NCI-H187 (cell line): ENCODE measurements at regions not wholly inside any gene's neighbourhood (a gene's known extent, or its start where the extent isn't known, plus 50 kb on each side); places are given as distances from the start of the nearest gene placed in this dataset.

Source experiments
- DNase-seq, 2 experiments: peaks; one replicate each; lab custom pipeline; 2025; lab: John Stamatoyannopoulos, UW

DNA sequence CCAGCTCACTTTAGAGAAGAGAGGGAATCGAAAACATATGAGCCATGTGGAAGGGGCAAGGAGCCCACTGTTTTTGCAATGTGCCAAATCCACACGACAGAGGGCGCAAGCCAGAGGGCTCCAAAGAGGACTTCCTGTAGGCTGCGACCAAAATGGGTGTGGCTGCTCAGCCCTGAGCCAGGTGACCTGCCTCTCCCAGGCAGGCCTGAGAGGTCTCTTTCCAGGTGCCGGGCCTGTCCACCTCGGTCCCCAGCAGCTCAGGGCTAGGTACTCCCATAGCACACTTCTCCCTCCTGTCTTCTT lies 153.8 kb downstream of the TTC32 start:
- DNase-seq: no peak

DNA sequence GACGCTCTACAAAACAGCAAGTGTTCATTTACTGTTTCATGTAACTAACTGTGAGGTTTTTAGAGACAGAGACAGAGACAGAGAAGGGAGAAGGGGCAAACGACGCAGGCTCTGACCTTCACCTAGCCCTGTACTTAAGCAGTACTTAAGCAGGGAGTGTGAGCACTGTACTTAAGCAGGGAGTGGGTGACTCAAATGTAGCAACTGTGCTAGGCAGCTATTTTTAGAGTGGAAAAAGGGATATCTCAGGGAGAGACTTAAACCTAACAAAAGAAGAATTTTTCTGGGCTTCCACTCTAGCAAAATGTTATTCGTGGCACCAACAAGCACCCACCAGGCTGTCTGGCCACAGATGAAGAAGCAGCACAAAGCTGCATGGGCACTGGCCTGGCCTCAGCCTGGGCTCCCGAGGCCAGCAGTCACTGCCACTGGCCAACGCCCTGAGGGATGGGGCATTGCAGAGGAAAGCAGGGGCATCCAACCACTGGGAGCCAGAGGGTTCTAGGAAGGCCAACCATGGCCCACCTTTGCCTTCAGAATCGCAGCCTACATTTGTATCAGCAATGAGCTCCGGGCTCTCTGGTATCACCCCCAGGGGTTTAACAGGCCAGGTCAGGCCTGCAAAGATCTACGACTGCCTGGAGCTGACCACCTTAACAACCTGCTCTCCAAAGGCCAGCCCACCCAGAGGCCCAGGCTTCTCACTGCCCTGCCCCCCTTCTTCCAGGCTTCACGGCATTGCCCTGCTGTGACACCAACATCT lies 154.3 kb downstream of the TTC32 start:
- DNase-seq: no peak

DNA sequence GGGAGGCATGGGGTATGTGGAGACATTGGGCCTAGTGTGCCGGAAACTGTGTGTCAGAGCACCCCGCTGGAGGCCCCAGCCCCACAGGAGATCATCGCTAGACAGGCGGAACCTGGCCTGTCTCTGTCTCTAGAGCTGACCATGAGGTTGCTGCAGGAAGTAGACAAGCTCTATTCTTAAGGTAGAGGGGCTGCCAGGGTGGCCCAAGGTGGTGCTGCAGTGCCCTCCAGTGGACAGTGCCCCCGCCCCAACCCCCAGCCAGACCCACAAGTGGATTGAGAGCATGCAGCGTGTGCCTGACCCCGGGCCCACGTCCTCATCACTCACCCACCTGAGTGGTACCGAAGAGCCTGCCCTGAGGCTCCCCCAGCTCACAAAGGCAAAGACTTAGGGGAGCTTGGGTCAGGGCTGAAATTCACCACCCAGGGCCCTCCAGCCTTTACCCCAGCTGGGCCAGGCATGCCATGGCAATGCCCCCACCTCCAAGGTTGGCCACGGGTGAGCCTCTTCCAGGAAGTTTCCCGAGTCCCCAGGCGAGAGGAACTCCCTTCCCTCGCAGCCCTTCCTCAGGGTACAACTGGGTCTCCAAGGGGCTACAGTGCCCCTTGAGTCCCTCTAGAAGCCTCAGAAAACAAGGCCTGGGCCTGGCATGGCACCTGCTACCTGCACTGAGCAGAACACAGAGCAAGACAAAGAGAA lies 155.0 kb downstream of the TTC32 start:
- no peak for DNase-seq

DNA sequence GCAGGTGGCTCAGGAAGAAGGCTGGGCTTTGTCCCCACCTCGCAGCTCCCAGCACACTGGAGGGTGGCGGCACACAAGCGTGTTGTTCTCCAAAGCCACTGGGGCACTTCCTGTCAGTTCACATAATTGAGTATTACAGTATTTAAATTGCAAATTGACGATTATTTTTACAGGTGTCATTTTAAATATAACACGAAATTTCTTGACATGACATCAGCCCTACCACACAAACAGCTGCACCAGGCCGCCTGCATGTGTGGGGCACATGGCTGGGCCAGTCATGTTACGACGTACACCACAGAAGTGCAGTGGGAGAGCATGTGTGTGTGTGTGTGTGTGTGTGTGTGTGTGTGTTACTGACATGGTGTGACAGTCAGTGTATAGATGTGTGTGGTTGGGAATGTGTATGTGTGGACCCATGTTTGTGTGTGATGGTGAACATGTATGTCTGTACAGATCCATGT lies 155.6 kb downstream of the TTC32 start:
- DNase-seq: no peak

DNA sequence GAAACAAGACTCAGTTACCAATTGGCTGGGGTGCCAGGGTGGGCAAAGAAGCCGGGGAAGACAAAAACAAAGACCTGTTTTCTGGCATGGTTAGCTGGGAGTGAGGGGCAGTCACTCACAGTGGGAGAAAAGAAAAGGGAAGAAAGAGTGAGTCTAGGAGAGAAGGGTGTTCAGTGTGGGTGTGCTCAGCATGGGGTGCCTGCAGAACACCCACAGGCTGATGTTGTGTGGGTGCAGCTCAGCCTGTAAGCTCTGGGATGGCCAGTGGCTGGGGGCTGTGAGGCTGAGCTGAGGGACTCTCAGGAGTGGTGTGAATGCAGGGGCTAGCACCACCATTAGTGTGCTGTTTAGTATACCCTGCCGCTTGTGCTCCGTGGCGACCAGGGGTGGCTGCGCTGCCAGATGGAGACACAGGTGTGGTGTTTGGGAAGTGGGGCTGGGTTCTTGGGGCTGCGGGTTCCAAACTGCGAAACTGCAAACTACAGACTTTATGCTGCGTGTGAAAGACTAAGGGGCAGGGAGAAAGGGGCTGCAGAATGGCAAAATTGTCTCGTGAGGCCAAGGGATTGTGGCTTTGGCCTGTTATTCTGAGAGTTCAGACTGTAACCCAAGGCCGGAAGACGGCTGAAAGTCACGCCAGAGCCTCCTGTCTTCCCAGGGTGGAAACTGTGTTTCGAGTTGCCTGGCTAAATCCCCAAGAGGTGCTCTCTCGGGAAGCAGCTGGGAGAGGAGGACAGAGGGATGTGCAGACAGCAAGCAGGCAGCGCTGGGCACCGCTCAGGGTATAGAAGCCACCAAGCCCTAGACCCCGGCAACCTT lies 156.3 kb downstream of the TTC32 start:
- DNase-seq: no peak

DNA sequence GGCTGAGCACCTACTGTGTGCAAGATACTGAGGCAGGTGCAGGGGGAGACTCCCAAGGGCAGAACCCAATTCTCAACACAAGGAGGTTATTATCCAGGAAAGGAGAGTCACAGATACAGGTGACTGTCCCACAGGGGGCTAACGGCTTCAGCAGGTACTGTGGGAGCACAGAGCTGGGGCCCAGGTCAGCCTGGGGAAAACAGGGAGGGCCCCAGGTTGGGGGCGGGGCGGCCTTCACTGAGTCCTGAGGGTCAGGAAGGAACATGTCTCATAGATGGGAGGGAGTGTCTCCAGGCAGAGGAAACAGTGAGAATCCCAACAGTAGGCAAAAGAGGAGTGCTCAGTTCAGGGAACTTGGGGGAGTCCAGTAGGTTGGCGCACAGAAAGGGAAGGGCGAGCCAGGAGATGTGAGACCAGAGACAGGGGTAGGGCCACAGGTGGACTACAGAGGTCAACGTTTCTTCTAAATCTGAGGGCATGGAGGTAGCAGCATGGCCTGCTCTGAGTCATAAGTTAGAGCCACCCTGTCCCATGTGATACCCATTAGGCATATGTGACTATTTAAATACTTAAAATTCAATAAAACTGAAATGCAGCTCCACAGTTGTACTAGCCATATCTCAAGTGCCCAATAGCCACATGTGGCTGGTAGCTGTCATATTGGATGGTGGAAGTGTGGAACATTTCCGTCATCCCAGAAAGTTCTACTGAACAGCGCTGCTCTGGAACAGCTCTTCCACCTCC lies 157.2 kb downstream of the TTC32 start:
- no peak for DNase-seq

DNA sequence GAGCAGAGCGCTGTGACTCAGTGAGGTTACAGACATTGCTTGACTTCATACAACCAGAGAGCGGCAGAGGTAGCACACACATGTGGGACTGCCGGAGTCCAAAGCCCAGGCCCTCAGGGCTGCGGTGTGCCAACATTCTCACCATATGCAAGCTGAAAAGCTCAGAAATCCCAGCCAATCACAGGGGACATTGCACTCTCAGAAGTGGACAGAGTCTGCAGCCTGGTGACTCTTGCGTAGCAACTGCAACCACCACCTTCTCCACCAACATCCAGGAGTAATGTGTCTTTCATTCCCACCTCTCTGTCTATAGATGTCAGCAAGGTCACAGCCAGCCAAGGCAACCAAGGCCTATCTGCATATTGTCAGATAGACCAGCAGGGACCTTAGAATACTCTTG lies 158.1 kb downstream of the TTC32 start:
- DNase-seq: no peak

DNA sequence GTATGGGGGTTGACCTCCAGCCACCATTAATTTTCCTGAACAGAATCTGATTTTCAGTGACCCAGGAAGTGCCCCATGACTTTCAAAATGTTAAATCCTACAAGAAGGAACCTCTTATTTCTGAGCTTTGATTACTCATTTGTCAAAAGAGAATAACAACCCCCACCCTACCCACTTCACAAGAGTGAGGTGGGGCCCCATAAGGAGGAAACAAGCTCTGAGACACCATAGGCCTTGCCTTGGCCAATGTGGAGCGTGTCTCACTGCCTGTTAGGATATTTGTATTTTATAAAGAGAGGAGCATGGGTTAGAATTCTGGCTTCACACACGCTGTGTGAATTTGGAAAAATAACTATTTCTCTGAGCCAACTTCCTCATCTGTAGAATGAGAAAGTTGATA lies 158.9 kb downstream of the TTC32 start:
- DNase-seq: no peak

DNA sequence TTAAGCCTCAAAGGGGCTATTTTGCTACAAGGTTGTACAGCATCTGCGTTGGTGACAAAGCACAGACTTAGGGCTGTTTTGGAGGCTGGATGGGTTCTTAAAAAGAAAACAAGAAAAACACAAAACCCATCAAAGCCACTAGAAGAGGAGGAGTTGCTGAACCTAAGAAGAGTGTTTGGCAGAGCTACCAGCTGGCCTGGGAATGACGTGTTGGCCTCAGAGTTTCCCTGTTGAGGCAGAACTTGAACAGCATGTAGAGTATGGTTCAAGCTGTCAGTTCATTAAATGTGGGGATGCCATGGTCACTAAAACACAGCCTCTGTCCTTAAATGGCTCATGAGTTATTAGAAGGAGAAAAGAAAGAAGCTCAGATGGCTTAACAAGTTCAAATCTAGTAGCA lies 162.5 kb downstream of the TTC32 start:
- DNase-seq: no peak

DNA sequence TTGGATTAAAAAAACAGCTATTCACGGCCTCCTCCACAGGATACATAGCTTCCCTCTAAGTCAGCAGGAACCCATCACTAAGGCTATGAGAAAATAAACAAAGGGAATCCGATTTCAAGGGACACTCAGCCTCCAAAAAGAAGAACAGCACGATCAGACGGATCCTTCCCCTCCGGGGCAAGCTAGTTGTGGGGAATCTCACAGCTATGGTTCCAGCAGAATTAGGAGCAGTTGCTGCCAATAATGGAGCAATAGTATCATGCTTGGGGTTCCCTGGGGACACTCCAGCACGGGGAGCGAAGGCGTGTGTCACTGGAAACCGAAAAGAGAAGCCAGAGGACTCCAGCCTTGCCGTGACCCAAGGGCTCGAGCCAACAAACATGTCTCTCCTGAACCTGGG lies 163.1 kb downstream of the TTC32 start:
- DNase-seq: no peak

DNA sequence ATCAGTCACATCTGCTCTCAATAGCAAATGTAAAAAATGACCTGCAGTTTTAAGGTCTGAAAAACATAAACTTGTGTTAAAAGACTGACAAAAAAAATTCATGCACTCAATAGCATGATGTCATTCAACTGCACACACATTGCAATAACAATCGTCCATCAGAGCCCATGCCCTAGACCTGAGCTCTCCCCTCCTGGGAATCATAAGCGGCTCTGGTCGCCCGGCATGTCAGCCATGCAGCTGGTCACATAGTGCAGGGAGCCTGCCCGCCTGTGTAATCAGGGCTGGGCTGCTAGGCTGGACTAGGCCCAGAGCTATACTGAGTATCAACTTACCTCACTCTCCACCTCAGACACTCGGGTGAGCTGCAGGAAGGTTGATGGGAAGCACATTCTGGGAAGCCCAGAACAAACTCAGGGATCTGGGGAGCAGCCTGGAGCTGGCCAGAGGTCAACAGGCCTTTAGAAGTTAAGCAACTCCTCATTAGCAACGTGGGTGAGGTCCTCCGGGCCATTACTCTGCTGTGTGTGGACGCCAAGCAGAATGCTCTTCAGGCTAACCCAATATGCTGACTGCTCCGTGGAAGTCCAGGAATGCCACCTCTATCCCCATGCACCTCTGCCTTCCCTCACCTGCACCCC lies 165.5 kb downstream of the TTC32 start:
- no peak for DNase-seq

DNA sequence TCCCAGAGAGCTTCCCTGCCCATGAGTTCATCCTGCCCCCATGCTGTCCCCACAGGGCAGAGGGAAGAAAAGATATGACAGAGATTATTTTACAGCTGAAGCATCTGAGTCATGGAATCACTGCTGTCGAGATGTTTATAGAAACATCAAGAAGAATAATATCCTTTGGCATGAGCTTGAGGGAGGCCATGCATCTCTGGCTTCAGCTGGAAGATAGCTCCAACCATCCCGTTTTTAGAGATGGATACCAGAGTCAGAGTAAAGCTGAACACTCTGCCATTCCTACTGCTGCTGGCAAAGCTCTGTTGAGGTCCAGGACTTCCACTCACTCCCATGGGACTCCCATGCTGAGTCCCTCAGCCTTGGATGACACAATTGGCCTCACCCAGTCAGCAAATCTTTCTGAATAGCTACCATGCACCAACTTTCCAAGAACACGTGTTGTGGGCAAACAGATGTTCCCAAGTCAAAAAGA lies 167.8 kb downstream of the TTC32 start:
- no peak for DNase-seq

DNA sequence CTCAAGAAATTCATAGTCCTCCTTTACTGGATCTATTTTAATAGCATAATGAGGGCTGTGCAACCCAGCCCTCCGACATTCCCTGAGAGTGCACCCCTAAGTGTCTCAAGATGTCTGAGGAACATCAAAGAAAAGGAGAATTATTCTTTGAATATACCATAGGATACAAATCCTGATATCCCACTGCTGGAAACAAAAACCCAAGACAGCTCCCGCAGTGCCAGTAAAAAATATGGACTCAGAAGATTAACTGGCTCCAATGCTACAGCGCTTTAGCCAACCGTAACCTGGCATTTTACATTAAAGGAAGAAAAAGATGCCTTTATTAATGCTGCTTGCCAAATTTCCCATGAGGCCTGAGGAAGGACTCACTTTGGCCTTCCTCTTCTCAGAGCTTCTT lies 168.4 kb downstream of the TTC32 start:
- no peak for DNase-seq

DNA sequence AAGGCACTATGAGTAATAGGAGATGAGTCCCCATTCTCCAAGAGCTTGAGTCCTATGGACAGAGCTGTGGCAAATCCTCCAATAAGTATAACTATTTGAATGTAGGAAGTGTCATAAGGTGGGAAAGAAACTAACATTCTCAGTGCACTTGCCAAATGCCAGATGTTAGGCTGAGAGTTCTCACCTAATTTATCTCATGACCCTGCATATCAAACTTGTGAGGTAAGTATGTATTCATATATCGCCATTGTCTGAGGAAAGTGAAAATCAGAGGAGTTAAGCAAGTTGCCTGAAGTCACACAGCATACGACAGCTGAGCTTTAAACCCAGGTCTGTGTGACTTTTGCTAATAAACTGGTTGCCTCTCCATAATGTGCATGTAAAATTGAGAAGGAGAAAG lies 169.5 kb downstream of the TTC32 start:
- no peak for DNase-seq

DNA sequence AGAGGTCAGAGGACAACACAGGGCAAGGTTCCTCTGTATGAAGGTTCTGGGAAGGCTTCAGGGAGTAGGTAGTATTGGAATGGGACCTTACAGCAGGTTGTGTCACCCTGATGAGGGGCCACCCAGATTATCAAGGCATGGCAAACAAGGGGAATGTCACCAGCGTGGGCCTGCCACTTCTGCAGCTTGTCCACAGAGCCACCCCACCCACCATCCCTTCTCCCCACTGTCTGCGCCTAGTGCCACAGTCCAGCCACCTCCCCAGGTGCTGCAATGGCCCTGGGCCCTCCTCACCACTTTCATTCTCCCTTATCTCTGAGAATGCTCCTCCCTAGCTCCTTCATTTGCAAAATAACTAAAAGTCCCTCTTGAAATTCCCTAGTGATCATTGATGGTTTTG lies 170.3 kb downstream of the TTC32 start:
- DNase-seq: no peak

DNA sequence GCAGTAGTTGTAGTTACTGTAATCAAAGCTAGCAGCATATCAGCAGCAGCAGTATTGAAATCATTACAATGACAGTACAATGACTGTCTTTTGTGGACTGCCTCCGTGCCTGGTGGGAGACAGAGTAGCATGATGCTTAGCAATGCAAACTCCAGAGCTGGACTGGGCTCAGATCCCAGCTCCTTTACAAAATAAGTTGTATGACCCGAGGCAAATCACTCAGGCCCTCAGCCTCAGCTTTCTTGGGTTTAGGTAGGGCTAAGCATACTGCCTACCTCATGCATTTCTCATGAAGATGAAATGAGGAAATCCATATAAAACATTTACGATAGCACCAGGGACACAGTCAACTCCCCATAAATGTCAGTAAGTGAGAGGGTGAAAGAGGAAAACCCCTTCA lies 170.7 kb downstream of the TTC32 start:
- no peak for DNase-seq

DNA sequence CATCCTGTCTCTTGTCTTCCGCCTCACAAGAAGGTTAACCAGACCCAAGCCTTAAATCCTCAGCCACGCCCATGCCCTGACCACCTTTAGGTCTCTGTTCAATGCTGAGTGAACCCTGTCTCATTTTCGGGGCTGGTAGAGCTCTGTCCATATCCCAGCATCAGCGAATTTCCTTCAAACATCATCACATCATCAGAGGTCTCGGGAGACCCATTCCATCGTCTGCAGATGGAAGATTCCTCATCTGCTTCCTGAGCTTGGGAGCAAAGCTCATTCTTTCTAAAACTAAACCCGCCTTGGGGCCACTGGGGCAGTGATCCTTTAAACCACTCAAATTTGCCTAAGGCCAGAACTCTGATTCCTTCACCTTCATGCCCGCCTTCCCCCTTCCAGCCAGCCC lies 173.7 kb downstream of the TTC32 start:
- no peak for DNase-seq

DNA sequence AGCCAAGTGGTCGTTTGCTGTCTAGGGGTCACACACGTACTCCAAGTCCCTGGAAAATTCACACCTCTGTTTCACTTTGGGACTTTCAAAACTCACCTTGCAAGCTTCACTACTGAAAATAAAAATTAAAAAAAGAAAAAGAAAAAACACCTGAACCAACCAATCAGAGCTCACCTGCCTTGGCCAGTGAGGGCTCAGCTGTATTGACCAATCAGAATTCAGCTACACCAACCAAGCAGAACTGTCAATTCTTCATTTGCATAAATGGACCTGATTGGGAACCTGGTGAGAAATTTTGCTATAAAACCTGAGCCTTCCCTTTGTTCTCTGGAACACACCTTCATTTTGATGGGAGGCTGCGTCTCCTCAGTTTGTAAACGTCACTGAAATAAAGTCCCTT lies 176.4 kb downstream of the TTC32 start:
- no peak for DNase-seq

DNA sequence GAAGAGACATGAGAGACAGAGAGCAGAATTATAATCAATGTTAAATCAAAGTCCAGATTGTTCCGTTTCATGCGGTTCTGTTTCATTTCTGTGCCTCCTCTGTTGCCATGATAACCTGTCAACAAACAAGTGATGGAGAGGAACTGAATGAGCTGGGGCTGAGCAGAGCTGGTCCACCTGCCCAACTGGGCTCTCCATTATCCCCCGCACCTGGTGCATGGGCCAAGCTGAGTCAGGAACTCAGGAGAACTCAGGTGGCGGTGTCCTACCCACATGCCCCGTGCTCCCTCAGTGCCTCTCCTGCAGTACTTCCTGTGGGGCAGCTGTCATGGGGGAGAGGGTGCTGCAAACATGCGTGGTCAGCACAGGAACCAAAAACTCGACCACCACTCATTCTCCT lies 178.8 kb downstream of the TTC32 start:
- DNase-seq: no peak

DNA sequence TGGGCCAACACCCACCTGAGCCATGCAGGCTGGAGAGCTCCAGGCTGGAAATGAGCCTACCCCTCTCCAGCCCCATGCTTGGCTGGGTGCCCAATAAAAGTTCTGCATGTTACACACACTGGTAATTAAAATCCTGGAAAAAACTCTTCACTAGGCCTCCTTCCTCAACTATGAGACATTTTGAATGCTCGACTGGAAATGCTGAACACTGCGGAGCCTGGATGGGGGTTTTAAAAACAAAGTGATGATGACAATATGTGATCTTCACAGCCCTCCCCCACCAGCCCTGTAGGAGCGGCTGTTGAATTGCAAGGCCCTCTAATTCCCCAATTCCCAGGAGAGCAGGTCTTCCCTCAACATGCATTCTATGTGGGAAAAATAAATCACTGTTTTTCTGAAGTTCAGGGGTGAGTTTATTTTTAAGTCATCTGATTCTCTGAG lies 179.2 kb downstream of the TTC32 start:
- no peak for DNase-seq

DNA sequence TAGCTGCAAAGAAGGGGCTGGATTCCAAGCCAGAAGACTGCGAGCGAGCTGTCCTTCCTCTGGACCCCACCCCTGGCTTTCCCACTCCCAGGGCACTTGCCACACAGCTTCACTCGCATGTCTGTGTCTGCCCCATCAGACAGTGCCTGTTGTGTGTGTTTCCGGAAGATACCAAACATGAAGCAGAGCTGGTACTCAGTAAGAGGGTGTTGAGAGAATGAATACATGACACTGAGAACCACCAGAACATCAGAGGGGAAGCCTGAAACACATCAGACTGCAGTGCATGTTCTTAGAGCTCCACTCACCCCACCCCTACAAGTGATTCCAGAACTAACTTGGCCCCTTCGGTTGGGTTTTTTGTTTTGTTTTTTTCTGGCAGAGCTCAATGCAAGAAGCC lies 181.5 kb downstream of the TTC32 start:
- DNase-seq: no peak

DNA sequence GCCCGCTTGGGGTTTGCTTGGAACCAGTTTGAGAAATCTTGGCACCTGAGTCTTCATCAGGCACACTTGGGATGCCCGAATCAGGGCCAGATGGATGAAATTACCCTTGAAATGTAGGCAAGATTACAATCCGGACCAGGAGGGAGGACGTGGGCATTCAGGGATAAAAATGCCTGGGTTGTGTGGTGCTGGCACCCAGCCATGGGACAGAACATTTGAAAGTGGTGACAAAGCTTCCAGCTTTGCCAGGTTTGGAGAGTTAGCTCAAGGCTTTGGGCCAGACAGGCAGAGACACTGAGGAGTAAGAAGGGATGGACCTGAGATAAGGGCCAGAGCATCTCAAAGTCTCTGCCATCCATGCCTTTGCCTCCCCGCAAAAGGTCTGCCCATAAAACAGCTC lies 182.2 kb downstream of the TTC32 start:
- no peak for DNase-seq
